OCI-LY3 (cell line): ENCODE measurements at regions not wholly inside any gene's neighbourhood (a gene's known extent, or its start where the extent isn't known, plus 50 kb on each side); places are given as distances from the start of the nearest gene placed in this dataset.

Experiments
- EZH2phosphoT487 ChIP-seq: fragments of 200-600 bp; shearing (Covaris generic); IDR thresholded peaks from 2 replicates; pipeline ENCODE4 v1.6.1; 2018; ENCODE audit warnings: antibody characterized with exemption, mixed run types, low read depth
- TF ChIP-seq, protein P1 (sequence below): fragments of 200-600, 300-600 bp; sonication (generic); IDR thresholded peaks from 2 replicates; pipeline ENCODE4 v1.5.1; 2014; ENCODE audit warnings: antibody characterized with exemption, low read length, low read depth

GRCh38 chr5:166486348-166486747, 1805.1 kb upstream of the WWC1 start:
- TF ChIP-seq, protein P1, sequence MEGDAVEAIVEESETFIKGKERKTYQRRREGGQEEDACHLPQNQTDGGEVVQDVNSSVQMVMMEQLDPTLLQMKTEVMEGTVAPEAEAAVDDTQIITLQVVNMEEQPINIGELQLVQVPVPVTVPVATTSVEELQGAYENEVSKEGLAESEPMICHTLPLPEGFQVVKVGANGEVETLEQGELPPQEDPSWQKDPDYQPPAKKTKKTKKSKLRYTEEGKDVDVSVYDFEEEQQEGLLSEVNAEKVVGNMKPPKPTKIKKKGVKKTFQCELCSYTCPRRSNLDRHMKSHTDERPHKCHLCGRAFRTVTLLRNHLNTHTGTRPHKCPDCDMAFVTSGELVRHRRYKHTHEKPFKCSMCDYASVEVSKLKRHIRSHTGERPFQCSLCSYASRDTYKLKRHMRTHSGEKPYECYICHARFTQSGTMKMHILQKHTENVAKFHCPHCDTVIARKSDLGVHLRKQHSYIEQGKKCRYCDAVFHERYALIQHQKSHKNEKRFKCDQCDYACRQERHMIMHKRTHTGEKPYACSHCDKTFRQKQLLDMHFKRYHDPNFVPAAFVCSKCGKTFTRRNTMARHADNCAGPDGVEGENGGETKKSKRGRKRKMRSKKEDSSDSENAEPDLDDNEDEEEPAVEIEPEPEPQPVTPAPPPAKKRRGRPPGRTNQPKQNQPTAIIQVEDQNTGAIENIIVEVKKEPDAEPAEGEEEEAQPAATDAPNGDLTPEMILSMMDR, result no peak
- no peak for TF ChIP-seq EZH2phosphoT487
